MM.1S (cell line): ENCODE measurements at regions not wholly inside any gene's neighbourhood (a gene's known extent, or its start where the extent isn't known, plus 50 kb on each side); places are given as distances from the start of the nearest gene placed in this dataset.

ENCODE experiments used
- CTCF ChIP-seq: fragments of 300-600 bp; sonication (generic); IDR thresholded peaks from 2 replicates; pipeline ENCODE4 v1.5.1; 2016; ENCODE audit warnings: antibody characterized with exemption, low read length, mixed read lengths
- EZH2 ChIP-seq: fragments of 300-600 bp; sonication (generic); optimal IDR thresholded peaks from 2 replicates; pipeline ENCODE3; 2017; ENCODE audit warnings: low read depth, mild to moderate bottlenecking, antibody characterized with exemption, low read length, mixed read lengths
- EZH2phosphoT487 ChIP-seq: fragments of 300-600 bp; sonication (generic); IDR thresholded peaks from 2 replicates; pipeline ENCODE4 v1.6.1; 2018; ENCODE audit warnings: antibody characterized with exemption, low read length

- TF ChIP-seq CTCF = no peak
- no peak for TF ChIP-seq EZH2phosphoT487
- no peak for TF ChIP-seq EZH2
Measured at GRCh38 chr10:2761971-2762370, 305.4 kb upstream of the PFKP start.
